GM18511 (cell line): ENCODE measurements at regions not wholly inside any gene's neighbourhood (a gene's known extent, or its start where the extent isn't known, plus 50 kb on each side); places are given as distances from the start of the nearest gene placed in this dataset.
"Not testable (repeated sequence)": the region's sequence is repeated elsewhere in the genome, so short reads cannot be mapped to it uniquely, and the experiment has no call there.

Experiments used
- ATAC-seq: cut with Tn5 transposase; IDR thresholded peaks from one replicate; pipeline ENCODE4 v1.9.1; 2021; ENCODE audit warnings: mild to moderate bottlenecking, moderate library complexity; ENCODE audit not compliant: unreplicated experiment

DNA sequence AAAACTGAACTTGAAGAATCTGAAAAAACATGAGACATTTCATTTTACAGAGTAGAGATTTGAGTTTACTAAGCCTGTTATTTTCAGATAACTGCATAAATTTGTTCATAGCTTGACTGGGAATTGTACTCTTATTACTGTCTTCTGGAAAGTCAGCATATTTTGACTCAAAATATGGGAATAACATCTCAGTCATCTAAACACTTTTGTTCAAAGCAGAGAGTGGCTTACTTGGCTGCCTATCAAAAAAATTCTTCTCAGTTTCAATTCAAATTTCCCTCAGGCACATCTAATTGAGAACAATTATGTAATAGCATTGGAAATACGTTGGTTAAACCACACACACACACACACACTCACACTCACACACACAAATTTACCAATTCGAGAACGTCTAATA is 384.6 kb downstream of the ARL4A start:
- ATAC-seq, result no peak

- ATAC-seq, result no peak
Observed at GRCh38 chr7:13077466-13077865, 390.0 kb downstream of the ARL4A start.

DNA sequence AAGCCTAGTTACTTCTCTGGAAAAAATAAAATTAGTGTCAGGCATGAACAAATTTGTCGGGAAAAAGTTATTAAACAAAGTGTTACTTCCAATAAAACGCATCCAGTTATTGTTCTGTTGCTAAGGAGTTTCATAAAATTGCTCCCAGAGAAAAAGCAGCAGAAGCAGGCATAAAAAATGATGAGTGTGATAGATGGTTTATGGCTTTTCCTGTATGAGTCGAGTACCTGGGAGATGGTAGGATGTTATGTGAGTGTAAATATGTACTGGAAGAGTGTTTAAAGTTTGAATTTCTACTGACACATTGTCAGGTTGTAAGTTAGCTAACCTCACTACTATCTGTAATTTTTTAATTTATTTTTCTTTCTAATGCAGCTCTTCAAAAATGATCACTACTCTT is 390.7 kb downstream of the ARL4A start:
- no peak for ATAC-seq

DNA sequence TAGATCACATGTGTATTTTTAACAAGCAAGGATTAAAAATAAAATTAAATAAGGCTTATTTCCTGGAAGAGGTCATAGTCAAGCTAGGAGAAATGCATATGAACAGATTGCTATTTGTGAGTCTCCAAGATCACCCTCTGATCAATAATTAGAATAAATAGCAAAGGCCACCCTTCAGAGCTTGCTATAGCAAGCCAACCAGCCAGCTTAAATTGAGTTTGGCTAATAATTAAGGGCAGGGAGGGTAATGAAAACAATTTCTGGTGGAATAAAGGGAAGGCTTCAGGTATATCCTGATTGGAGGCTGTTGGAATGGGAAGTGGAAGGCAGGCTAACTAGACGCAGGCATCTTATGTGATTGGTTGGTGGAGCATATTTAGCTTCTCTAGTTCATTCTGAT is 403.5 kb downstream of the ARL4A start:
- no peak for ATAC-seq

- no peak for ATAC-seq
Observed at GRCh38 chr7:13091974-13092707, 404.7 kb downstream of the ARL4A start.

- ATAC-seq, result no peak
Observed at GRCh38 chr7:13092708-13093005, 405.2 kb downstream of the ARL4A start.

DNA sequence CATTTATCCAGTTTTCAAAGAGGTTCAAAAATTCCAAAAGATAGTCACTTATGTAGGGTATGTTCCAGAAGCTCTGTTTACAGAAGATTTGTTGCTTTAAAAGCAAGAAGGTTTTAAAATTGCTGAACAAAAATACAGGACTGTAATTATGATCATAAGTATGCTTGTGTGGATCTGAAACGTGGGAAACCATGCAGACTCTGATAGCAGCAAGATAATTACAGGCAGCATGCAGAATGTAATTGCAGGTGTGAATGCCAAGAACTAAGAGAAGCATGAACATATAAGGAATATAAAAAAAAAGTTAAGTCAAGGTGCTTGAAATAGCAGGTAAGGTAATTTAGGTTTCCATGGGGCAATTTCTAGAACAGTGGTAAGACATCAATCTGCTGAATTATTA is 405.7 kb downstream of the ARL4A start:
- ATAC-seq, result no peak

DNA sequence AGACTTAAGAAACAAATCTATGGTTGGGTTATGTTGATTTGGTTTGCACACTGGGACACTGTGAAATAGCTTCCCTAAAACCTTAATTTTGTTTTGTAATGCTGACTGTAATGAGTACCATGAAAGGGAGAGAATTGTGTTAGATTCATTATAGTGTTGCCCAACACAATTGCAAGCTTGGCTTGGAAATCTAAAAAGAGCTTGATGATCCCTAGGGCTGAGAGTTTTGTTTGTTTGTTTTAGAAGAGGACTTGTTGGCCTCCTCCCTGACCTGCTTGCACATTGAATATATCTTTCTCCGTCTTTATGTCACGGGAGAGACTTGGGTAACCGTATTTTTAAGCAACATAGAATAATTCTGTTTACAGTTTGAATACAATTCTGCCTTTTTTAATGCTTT is 410.1 kb downstream of the ARL4A start:
- no peak for ATAC-seq

- no peak for ATAC-seq
Observed at GRCh38 chr7:13098161-13098560, 410.7 kb downstream of the ARL4A start.

DNA sequence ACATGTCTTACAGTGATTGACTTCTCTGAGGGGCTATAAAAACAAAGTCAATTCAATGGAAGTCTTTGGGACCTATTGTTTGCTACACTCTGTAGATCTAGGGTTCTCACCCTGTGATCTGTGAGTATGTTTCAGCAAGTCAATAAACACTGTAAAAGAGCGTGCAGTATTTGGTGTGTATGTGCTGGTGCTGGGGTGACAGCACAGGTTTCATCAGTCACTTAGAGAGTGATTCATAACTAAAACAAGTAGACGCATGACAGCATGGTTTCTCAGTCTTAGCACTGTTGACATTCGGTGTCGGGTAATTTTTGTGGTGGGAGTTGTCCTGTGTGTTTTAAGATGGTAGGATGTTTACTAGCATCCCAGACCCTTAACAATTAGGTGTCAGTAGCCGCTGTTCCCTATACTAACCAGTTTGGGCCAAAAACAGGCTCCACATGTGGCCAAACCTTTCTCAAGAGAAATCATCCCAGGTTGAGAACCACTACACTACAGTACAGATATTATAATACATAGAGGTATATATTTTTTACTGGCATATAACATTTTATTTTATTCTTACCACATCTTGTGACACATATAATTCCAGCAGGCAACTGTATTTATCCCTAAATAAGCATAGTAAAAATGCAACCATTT is 411.8 kb downstream of the ARL4A start:
- ATAC-seq, result peak; percentile 85

GRCh38 chr7:13104128-13104527 is 416.7 kb downstream of the ARL4A start:
- no peak for ATAC-seq

- ATAC-seq, result no peak
Observed at GRCh38 chr7:13105209-13105608, 417.8 kb downstream of the ARL4A start.

DNA sequence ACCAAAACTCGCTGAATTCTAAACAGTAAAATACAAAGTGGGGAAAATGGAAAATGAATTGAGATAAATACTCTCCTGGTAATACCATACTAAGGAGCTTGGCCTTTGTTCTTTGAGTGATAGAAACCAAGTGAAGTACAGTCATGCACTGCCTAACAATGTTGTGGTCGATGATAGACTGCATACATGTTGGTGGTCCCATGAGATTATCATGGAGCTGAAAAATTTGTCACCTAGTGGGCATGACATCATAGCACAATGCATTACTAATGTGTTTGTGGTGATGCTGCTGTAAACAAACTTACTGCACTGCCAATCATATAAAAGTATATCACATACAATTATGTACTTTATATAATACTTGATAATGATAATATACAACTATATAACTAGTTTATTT is 419.1 kb downstream of the ARL4A start:
- ATAC-seq, result no peak

DNA sequence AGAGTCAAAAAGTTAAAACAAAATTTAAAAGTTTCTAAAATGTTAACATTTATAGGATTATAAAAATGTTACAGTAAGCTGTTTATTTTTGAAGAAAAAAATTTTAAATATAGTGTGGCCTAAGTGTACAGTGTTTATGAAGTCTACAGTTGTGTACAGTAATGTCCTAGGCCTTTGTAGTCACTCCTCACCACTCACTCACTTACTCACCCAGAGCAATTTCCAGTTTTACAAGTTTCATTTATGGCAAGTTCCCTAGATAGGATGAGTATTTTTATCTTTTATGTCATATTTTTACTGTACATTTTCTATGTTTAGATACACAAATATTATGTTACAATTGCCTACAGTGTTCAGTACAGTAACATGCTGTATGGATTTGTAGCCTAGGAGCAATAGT is 419.9 kb downstream of the ARL4A start:
- no peak for ATAC-seq

DNA sequence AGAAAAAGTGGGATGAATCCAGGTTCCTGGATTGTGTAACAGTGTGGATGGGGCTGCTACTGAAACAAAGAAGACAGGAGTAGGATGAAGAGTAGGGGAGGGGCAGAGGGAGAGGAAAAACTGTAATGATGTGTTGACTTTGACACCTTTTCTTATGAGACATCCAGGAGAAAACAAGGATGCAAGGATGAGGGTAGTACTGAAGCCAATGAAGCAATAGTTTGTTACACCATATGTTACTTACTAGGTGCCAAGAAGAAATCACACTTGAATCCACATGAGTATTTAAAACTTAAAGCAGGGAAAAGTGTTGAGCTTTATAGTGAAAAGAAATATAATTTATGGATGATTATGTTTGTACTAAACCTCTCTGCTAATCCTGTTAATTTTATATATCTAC is 420.6 kb downstream of the ARL4A start:
- no peak for ATAC-seq

DNA sequence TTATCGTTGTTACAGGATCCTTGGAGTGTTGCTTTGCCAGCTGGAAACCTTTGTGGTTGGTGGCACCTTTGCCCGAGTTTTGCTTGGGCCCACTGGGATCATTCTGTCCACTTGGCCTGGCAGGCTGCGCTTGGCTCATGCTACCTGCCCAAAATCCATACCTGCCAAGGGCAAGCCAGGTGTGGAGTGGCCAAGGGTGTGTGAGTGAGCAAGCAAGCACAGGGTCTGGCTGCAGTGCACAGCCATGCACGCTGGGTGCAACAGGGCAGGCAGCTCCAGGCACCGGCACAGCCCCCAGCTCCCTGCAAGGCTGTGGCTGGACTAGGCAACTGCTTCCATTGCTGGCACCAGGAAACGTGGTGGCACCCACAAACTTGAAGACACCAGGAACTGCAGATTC is 421.8 kb downstream of the ARL4A start:
- no peak for ATAC-seq

DNA sequence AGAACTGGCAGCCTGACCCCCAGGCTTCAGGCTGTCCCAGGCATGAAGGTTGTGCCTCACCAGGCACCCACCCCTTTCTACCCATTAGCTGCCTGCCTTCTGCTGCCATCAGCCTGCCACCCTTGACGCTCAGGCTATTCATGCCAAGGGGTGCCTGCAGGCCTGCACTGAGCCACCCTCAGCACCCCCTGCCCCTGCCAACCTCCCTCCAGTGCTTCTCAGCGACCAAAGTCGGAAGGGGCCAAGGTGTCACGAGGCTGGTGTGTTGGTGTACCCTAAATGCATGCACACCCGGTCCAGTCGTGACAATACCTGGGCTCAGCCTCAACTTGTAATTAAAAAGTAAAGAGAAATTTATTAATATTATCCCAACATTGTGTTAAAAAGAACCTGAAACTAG is 422.7 kb downstream of the ARL4A start:
- ATAC-seq, result no peak

DNA sequence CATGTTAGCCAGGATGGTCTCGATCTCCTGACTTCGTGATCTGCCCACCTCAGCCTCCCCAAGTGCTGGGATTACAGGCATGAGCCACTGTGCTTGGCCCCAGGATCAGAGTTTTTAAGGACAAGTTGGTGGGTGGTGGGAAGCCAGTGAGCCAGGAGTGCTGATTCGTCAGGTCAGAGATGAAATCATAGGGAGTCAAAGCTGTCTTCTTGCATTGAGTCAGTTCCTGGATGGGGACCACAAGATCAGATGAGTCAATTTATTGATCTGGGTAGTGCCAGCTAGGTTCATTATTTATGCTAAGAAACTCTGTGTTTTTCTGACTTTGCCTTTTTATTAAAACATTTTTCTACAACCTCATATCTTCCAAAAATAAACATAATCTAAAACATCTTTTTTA is 423.8 kb downstream of the ARL4A start:
- ATAC-seq, result no peak

GRCh38 chr7:13114240-13114639 is 426.8 kb downstream of the ARL4A start:
- ATAC-seq, result not testable (repeated sequence)

DNA sequence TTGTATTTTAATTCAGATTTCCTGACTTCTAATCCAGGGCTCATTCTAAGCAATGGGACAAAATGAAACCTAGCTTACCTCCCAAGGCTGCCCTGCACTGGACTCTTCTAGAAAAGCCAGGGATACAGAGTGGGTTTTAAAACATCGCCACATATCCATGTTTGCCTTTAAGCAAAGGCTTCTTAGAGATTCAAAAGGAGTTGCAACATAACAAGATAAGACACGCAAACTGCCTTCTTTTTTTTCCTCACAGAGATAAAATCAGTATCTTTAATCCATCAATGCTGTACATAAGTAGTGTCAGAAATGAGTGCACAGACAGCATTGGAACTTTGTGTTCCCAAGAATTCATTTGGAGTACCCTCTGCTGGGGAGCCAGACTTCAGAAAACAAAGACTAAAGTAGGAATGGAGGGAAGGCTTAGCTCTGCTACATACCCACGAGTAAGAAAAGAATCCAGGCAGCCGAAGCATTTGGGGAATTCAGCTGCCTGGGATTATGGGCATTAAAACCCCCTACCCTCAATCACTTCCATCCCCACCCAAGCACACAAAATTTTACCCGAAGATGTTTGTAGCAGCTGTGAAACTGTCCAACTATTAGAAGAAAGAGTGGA is 427.8 kb downstream of the ARL4A start:
- ATAC-seq, result no peak

GRCh38 chr7:13115855-13116254 is 428.4 kb downstream of the ARL4A start:
- no peak for ATAC-seq

- no peak for ATAC-seq
Observed at GRCh38 chr7:13117103-13117502, 429.7 kb downstream of the ARL4A start.

GRCh38 chr7:13117592-13117991 is 430.2 kb downstream of the ARL4A start:
- no peak for ATAC-seq
